SKM-1 treated with dmso at 0.1 percent for 144 hours (cell line): ENCODE measurements at regions not wholly inside any gene's neighbourhood (a gene's known extent, or its start where the extent isn't known, plus 50 kb on each side); places are given as distances from the start of the nearest gene placed in this dataset.

Experiments
- DNase-seq: peaks from one replicate; lab custom pipeline; 2025; ENCODE audit not compliant: unreplicated experiment; lab: John Stamatoyannopoulos, UW

GRCh38 chr1:81496349-81496748, 304.4 kb upstream of the ADGRL2 start:
- DNase-seq: no peak

- no peak for DNase-seq
Measured at GRCh38 chr1:81493102-81493869, 307.4 kb upstream of the ADGRL2 start.

- DNase-seq: no peak
Measured at GRCh38 chr1:81492628-81493027, 308.1 kb upstream of the ADGRL2 start.

- no peak for DNase-seq
Measured at GRCh38 chr1:81490614-81491013, 310.1 kb upstream of the ADGRL2 start.

- DNase-seq: no peak
Measured at GRCh38 chr1:81489372-81489934, 311.3 kb upstream of the ADGRL2 start.

GRCh38 chr1:81484284-81484683, 316.4 kb upstream of the ADGRL2 start:
- no peak for DNase-seq

GRCh38 chr1:81478219-81478618, 322.5 kb upstream of the ADGRL2 start:
- no peak for DNase-seq

- no peak for DNase-seq
Measured at GRCh38 chr1:81477710-81478109, 323.0 kb upstream of the ADGRL2 start.

- DNase-seq: no peak
Measured at GRCh38 chr1:81472387-81472786, 328.3 kb upstream of the ADGRL2 start.

- no peak for DNase-seq
Measured at GRCh38 chr1:81471255-81471654, 329.5 kb upstream of the ADGRL2 start.

GRCh38 chr1:81470275-81470674, 330.5 kb upstream of the ADGRL2 start:
- DNase-seq: peak; percentile 69

- no peak for DNase-seq
Measured at GRCh38 chr1:81467383-81467782, 333.4 kb upstream of the ADGRL2 start.

- no peak for DNase-seq
Measured at GRCh38 chr1:81466961-81467360, 333.8 kb upstream of the ADGRL2 start.

GRCh38 chr1:81463936-81464837, 336.5 kb upstream of the ADGRL2 start:
- DNase-seq: no peak

- DNase-seq: no peak
Measured at GRCh38 chr1:81459043-81459442, 341.7 kb upstream of the ADGRL2 start.

GRCh38 chr1:81458186-81458585, 342.5 kb upstream of the ADGRL2 start:
- no peak for DNase-seq

GRCh38 chr1:81455481-81455880, 345.3 kb upstream of the ADGRL2 start:
- no peak for DNase-seq

- DNase-seq: no peak
Measured at GRCh38 chr1:81453971-81454370, 346.8 kb upstream of the ADGRL2 start.

- no peak for DNase-seq
Measured at GRCh38 chr1:81453367-81453703, 347.4 kb upstream of the ADGRL2 start.

- DNase-seq: no peak
Measured at GRCh38 chr1:81452693-81453366, 347.9 kb upstream of the ADGRL2 start.

GRCh38 chr1:81449786-81450185, 350.9 kb upstream of the ADGRL2 start:
- DNase-seq: no peak
